NB4 (cell line): ENCODE measurements at regions not wholly inside any gene's neighbourhood (a gene's known extent, or its start where the extent isn't known, plus 50 kb on each side); places are given as distances from the start of the nearest gene placed in this dataset.

Experiments
- DNase-seq: peaks from one replicate; pipeline ENCODE4 v3.0.0; 2010; ENCODE audit warnings: low read depth
- H3K4me3 ChIP-seq: one replicate; pipeline ENCODE4 v1.5.1; 2011; ENCODE audit warnings: mild to moderate bottlenecking, low read depth, low read length, moderate library complexity
- MAX ChIP-seq: IDR thresholded peaks from 2 replicates; pipeline ENCODE4 v1.6.1; 2011; ENCODE audit warnings: low read depth, low read length
- MYC ChIP-seq: IDR thresholded peaks from 2 replicates; pipeline ENCODE4 v1.6.1; 2011; ENCODE audit warnings: low read depth, low read length
- POLR2A ChIP-seq: IDR thresholded peaks from 2 replicates; pipeline ENCODE4 v1.6.1; 2011; ENCODE audit warnings: mild to moderate bottlenecking; ENCODE audit not compliant: insufficient read length; ENCODE audit errors: extremely low read depth
- TF ChIP-seq, protein P1 (sequence below): IDR thresholded peaks from one replicate; pipeline ENCODE4 v1.5.1; 2012; ENCODE audit warnings: low read depth, low read length

DNA sequence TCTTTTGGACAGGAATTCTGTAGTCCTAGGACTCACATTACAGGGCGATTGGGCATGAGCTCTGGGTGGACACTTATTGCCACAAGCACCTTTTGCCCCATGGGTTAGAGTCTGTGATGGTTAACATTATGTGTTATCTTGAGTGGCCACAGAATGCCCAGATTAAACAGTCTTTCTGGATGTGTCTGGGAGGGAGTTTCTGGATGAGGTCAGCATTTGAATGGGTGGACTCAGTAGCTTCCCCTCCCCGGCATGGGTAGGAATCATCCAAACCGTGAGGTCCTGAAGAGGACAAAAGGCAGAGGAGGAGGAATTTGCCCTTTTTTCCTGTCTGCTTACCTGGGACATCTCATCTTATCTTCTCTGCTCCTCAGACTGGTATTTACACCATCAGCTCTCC lies 85.6 kb downstream of the BMP4 start:
- DNase-seq, result no peak

DNA sequence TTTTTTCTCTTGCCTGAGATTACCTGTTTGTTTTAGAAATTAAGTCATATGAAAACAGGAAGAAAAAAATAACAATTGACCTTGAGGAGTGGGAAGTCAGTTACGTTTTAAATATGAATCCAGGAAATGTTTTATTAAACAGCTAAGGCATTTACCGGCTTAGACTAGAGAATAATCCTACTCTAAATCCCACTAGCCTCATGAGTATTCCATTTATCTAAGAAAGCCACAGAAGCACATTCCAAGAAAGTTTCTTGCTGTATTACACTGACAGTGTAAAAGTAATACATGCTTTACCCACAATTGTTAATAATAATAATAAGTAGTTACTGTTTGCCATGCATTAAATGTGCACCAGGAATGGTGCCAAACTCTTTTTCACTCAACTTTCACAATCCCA lies 90.9 kb downstream of the BMP4 start:
- H3K4me3 ChIP-seq, result no peak overlapping the region
- DNase-seq, result no peak
- no peak for TF ChIP-seq POLR2A
- TF ChIP-seq, protein P1, sequence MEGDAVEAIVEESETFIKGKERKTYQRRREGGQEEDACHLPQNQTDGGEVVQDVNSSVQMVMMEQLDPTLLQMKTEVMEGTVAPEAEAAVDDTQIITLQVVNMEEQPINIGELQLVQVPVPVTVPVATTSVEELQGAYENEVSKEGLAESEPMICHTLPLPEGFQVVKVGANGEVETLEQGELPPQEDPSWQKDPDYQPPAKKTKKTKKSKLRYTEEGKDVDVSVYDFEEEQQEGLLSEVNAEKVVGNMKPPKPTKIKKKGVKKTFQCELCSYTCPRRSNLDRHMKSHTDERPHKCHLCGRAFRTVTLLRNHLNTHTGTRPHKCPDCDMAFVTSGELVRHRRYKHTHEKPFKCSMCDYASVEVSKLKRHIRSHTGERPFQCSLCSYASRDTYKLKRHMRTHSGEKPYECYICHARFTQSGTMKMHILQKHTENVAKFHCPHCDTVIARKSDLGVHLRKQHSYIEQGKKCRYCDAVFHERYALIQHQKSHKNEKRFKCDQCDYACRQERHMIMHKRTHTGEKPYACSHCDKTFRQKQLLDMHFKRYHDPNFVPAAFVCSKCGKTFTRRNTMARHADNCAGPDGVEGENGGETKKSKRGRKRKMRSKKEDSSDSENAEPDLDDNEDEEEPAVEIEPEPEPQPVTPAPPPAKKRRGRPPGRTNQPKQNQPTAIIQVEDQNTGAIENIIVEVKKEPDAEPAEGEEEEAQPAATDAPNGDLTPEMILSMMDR, result no peak
- TF ChIP-seq MYC, result no peak
- TF ChIP-seq MAX, result no peak

More for the DNA sequence above, 85.6 kb downstream of the BMP4 start:
- TF ChIP-seq MYC (no peak), MAX (no peak), POLR2A (no peak)
- TF ChIP-seq, protein P1, result no peak
- H3K4me3 ChIP-seq, result no peak overlapping the region

DNA sequence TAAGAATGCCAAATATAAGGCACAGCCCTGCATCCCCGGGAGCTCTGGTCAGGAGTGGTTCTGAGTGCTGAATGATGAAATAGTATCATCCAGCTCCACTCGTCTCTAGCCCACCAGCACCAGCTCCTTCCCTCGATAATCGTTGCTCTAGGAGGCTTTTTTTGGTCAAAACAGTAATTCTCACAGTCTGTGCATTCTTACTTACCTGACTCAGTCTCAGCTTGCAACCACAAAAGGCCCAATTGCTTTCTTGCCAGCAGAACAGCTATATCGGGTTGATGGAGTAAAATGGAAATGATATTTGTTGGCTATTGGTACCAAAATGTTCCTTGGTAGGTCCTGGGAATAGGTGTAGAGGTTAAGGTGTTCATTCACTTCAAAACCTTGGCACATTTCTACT lies 94.8 kb downstream of the BMP4 start:
- no peak overlapping the region for H3K4me3 ChIP-seq
- TF ChIP-seq MAX (no peak), POLR2A (no peak), MYC (no peak)
- TF ChIP-seq, protein P1, result no peak
- no peak for DNase-seq

GRCh38 chr14:53858345-53858684 lies 98.3 kb downstream of the BMP4 start:
- no peak overlapping the region for H3K4me3 ChIP-seq
- TF ChIP-seq MAX (no peak), MYC (no peak), POLR2A (no peak)
- TF ChIP-seq, protein P1, result no peak
- no peak for DNase-seq

DNA sequence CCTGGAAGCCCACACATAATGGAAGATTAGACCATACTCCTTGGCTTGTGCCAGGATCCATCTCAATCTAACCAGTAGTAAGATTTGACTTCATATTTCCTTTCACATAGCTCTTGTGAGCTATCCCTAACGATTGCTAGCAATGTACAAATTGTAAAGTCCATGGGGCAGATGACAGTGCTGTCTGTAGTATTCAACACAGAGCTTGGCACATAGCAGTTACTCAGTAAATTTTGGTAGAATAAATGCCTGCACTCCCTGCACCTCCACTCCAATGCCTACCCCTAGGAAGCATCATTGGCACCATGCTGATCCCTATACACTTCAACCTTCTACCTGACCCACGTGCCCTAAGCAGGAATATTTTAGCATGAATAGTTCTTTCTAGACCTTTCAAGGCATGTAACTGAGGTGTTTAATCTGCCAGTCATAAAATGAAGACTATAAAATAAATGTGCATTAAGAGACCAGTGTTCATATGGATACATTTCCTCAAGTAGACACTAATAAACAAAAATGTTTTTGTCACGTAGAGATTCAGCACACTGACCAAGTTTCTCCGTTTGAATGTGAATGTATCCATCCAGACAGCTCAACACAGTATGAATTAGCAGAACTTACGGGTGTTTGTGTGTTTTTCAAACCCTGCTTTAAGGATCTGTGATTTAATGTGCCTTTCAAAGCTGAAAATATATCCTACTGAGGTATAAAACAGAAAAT lies 98.8 kb downstream of the BMP4 start:
- TF ChIP-seq, protein P1, result no peak
- TF ChIP-seq MAX (no peak), MYC (no peak), POLR2A (no peak)
- DNase-seq, result no peak
- H3K4me3 ChIP-seq, result no peak overlapping the region

DNA sequence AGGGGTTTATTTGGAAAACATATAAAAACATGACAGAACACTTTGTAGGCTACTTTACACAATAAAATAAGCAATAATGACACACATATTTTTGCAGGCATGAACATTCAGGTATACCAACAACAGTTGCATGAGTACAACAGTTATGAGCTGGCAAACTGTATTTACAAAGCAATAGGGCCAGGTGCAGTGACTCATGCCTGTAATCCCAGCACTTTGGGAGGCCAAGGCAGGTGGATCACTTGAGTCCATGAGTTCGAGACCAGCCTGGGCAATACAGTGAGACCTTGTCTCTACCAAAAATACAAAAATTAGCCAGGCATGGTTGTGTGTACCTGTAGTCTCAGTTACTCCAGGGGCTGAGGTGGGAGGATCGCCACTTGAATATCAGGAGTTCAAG lies 101.1 kb downstream of the BMP4 start:
- DNase-seq, result no peak
- H3K4me3 ChIP-seq, result no peak overlapping the region
- TF ChIP-seq MYC (no peak), POLR2A (no peak), MAX (no peak)
